ENCODE measurements at regions not wholly inside any gene's neighbourhood (a gene's known extent, or its start where the extent isn't known, plus 50 kb on each side); places are given as distances from the start of the nearest gene placed in this dataset.

DNA sequence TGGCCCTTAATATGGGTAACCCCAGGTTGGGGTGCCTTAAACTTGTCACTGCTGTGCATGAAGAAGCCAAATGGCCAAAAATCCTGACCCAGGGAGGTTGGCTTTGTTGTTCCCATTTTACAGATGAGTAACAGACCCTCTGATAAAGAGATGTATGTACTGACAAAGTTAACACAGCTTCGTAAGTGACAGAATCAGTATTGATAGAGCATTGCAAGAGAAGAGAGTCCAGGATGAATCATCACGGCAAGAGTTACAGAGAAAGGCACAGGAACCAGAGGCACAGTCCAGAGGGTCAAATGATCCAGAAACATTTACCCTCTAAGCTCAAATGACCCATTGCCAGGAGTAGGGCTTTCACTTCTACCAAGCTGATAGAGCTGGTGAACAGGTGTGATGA lies 103.8 kb upstream of the SMC2 start:
- H3K9me3 ChIP-seq: no peaks in the 10 kb centered on the region
- intact Hi-C loops (cut with DNase I): no loop called here
- H3K27ac ChIP-seq: no peak overlapping the region
- no peaks in the 10 kb centered on the region for H3K27me3 ChIP-seq
- no peaks in the 10 kb centered on the region for H3K4me1 ChIP-seq
- H3K9ac ChIP-seq (ENCODE audit: low read depth in 2 of 2, low read length in 2 of 2): no peak overlapping the region
- no peak for DNase-seq
- no peaks in the 10 kb centered on the region for H3K36me3 ChIP-seq
- H3K4me3 ChIP-seq: no peak overlapping the region
- TF ChIP-seq, protein P1, sequence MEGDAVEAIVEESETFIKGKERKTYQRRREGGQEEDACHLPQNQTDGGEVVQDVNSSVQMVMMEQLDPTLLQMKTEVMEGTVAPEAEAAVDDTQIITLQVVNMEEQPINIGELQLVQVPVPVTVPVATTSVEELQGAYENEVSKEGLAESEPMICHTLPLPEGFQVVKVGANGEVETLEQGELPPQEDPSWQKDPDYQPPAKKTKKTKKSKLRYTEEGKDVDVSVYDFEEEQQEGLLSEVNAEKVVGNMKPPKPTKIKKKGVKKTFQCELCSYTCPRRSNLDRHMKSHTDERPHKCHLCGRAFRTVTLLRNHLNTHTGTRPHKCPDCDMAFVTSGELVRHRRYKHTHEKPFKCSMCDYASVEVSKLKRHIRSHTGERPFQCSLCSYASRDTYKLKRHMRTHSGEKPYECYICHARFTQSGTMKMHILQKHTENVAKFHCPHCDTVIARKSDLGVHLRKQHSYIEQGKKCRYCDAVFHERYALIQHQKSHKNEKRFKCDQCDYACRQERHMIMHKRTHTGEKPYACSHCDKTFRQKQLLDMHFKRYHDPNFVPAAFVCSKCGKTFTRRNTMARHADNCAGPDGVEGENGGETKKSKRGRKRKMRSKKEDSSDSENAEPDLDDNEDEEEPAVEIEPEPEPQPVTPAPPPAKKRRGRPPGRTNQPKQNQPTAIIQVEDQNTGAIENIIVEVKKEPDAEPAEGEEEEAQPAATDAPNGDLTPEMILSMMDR (IDR thresholded peaks at IDR 0.05): no peak

DNA sequence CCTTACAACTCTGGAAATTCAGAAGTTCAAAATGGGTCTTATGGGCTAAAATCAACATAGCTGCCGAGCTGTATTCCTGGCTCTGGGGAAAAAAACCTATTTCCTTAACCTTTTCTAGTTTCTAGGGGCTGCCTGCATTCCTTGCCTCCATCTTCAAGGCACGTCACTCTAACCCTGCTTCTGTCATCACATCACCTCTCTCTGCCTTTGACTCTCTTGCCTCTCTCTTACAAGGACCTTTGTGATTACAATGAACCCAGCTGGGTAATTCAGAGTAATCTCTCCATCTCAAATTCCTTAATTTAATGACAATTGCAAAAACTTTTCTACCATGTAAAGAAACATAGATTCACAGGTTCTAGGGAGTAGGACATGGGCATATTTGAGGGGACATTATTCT lies 103.1 kb upstream of the SMC2 start:
- no peak for DNase-seq
- no peak overlapping the region for H3K4me3 ChIP-seq
- TF ChIP-seq, protein P1 (IDR thresholded peaks at IDR 0.05): no peak
- H3K36me3 ChIP-seq: no peaks in the 10 kb centered on the region
- no peaks in the 10 kb centered on the region for H3K27me3 ChIP-seq
- H3K27ac ChIP-seq: no peak overlapping the region
- H3K4me1 ChIP-seq: no peaks in the 10 kb centered on the region
- H3K9ac ChIP-seq (ENCODE audit: low read depth in 2 of 2, low read length in 2 of 2): no peak overlapping the region
- intact Hi-C loops (cut with DNase I): no loop called here
- H3K9me3 ChIP-seq: no peaks in the 10 kb centered on the region

GRCh38 chr9:103991698-103992097 lies 102.4 kb upstream of the SMC2 start:
- no peak overlapping the region for H3K27ac ChIP-seq
- no peaks in the 10 kb centered on the region for H3K36me3 ChIP-seq
- TF ChIP-seq, protein P1 (IDR thresholded peaks at IDR 0.05): no peak
- no peak overlapping the region for H3K4me3 ChIP-seq
- no peaks in the 10 kb centered on the region for H3K9me3 ChIP-seq
- no peaks in the 10 kb centered on the region for H3K4me1 ChIP-seq
- DNase-seq: no peak
- no peak overlapping the region for H3K9ac ChIP-seq (ENCODE audit: low read depth in 2 of 2, low read length in 2 of 2)
- intact Hi-C loops (cut with DNase I): no loop called here
- no peaks in the 10 kb centered on the region for H3K27me3 ChIP-seq

- no peak overlapping the region for H3K9ac ChIP-seq (ENCODE audit: low read depth in 2 of 2, low read length in 2 of 2)
- no peaks in the 10 kb centered on the region for H3K27me3 ChIP-seq
- H3K4me3 ChIP-seq: no peak overlapping the region
- no peak for DNase-seq
- TF ChIP-seq, protein P1 (IDR thresholded peaks at IDR 0.05): no peak
- H3K4me1 ChIP-seq: no peaks in the 10 kb centered on the region
- H3K36me3 ChIP-seq: no peaks in the 10 kb centered on the region
- H3K9me3 ChIP-seq: no peaks in the 10 kb centered on the region
- H3K27ac ChIP-seq: no peak overlapping the region
- intact Hi-C loops (cut with DNase I): no loop called here
Measured at GRCh38 chr9:103992938-103993579, 101.0 kb upstream of the SMC2 start.

GRCh38 chr9:103997856-103998370 lies 96.2 kb upstream of the SMC2 start:
- DNase-seq: no peak
- Histone ChIP-seq H3K36me3 (no peaks in the 10 kb centered on the region), H3K4me3 (no peak overlapping the region), H3K9me3 (no peaks in the 10 kb centered on the region), H3K27ac (no peak overlapping the region), H3K4me1 (no peaks in the 10 kb centered on the region), H3K9ac (ENCODE audit: low read depth in 2 of 2, low read length in 2 of 2) (no peak overlapping the region), H3K27me3 (no peaks in the 10 kb centered on the region)
- TF ChIP-seq, protein P1 (IDR thresholded peaks at IDR 0.05): no peak
- intact Hi-C loops (cut with DNase I): no loop called here
